ENCODE measurements at regions not wholly inside any gene's neighbourhood (a gene's known extent, or its start where the extent isn't known, plus 50 kb on each side); places are given as distances from the start of the nearest gene placed in this dataset.

DNA sequence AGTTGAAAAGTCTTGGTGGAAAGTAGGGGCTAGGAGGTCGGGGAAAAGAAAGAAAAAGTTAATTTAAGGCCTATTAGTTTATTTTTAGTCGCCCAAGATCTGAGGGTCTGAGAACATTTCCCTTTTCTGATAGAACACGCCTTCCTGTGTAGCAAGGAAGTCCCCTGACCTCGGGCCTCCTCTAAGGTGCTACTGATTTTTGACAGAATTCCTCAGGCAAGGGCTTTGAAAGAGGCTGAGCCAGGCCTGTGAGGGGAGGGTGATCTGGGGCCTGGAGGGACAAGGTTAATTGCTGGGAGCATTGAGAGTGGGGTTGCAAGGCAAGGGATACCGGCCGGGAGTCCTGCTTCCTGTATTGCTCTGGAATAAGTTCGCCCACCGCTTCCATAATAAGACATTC, 131.4 kb upstream of the MYCN start:
- TF ChIP-seq, protein P1, sequence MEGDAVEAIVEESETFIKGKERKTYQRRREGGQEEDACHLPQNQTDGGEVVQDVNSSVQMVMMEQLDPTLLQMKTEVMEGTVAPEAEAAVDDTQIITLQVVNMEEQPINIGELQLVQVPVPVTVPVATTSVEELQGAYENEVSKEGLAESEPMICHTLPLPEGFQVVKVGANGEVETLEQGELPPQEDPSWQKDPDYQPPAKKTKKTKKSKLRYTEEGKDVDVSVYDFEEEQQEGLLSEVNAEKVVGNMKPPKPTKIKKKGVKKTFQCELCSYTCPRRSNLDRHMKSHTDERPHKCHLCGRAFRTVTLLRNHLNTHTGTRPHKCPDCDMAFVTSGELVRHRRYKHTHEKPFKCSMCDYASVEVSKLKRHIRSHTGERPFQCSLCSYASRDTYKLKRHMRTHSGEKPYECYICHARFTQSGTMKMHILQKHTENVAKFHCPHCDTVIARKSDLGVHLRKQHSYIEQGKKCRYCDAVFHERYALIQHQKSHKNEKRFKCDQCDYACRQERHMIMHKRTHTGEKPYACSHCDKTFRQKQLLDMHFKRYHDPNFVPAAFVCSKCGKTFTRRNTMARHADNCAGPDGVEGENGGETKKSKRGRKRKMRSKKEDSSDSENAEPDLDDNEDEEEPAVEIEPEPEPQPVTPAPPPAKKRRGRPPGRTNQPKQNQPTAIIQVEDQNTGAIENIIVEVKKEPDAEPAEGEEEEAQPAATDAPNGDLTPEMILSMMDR (IDR thresholded peaks at IDR 0.05; ENCODE audit: low read length), result no peak
- no peak for TF ChIP-seq EZH2 (optimal IDR thresholded peaks at IDR 0.05; ENCODE audit: low read depth, low read length)
